ENCODE measurements at regions not wholly inside any gene's neighbourhood (a gene's known extent, or its start where the extent isn't known, plus 50 kb on each side); places are given as distances from the start of the nearest gene placed in this dataset.

DNA sequence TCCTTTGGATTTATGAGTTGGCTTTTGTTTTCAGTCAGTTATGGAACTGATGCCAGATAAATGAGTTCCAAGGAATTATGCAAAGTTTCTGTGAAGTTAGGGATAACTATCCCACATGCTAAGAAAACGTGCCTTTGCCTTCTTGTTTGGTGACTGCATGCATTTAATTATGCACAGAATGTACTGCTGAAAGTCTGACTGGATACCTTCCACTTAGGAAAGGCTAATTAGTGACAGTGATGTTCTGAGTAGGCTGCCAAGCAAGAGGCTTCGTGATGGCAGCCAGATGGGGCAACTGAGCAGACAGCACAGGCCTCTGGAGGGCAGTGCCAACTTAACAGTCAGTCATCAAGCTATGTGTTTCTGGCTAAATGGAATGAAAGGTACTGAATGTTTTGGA is 289.9 kb downstream of the CD109 start:
- no peak for TF ChIP-seq POLR2AphosphoS5 (IDR thresholded peaks at IDR 0.05; ENCODE audit: low read depth)
- no peak for TF ChIP-seq EZH2phosphoT487 (IDR thresholded peaks at IDR 0.05; ENCODE audit: unreplicated experiment)
- TF ChIP-seq, protein P1, sequence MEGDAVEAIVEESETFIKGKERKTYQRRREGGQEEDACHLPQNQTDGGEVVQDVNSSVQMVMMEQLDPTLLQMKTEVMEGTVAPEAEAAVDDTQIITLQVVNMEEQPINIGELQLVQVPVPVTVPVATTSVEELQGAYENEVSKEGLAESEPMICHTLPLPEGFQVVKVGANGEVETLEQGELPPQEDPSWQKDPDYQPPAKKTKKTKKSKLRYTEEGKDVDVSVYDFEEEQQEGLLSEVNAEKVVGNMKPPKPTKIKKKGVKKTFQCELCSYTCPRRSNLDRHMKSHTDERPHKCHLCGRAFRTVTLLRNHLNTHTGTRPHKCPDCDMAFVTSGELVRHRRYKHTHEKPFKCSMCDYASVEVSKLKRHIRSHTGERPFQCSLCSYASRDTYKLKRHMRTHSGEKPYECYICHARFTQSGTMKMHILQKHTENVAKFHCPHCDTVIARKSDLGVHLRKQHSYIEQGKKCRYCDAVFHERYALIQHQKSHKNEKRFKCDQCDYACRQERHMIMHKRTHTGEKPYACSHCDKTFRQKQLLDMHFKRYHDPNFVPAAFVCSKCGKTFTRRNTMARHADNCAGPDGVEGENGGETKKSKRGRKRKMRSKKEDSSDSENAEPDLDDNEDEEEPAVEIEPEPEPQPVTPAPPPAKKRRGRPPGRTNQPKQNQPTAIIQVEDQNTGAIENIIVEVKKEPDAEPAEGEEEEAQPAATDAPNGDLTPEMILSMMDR (conservative IDR thresholded peaks at IDR 0.05; ENCODE audit: low read depth in 2 of 2), result peak; percentile 50 to 68
- TF ChIP-seq EZH2 (IDR thresholded peaks at IDR 0.05; ENCODE audit: low read depth, unreplicated experiment), result no peak
- TF ChIP-seq, protein P2, sequence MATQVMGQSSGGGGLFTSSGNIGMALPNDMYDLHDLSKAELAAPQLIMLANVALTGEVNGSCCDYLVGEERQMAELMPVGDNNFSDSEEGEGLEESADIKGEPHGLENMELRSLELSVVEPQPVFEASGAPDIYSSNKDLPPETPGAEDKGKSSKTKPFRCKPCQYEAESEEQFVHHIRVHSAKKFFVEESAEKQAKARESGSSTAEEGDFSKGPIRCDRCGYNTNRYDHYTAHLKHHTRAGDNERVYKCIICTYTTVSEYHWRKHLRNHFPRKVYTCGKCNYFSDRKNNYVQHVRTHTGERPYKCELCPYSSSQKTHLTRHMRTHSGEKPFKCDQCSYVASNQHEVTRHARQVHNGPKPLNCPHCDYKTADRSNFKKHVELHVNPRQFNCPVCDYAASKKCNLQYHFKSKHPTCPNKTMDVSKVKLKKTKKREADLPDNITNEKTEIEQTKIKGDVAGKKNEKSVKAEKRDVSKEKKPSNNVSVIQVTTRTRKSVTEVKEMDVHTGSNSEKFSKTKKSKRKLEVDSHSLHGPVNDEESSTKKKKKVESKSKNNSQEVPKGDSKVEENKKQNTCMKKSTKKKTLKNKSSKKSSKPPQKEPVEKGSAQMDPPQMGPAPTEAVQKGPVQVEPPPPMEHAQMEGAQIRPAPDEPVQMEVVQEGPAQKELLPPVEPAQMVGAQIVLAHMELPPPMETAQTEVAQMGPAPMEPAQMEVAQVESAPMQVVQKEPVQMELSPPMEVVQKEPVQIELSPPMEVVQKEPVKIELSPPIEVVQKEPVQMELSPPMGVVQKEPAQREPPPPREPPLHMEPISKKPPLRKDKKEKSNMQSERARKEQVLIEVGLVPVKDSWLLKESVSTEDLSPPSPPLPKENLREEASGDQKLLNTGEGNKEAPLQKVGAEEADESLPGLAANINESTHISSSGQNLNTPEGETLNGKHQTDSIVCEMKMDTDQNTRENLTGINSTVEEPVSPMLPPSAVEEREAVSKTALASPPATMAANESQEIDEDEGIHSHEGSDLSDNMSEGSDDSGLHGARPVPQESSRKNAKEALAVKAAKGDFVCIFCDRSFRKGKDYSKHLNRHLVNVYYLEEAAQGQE (IDR thresholded peaks at IDR 0.05; ENCODE audit: unreplicated experiment), result no peak
- TF ChIP-seq, protein P3, sequence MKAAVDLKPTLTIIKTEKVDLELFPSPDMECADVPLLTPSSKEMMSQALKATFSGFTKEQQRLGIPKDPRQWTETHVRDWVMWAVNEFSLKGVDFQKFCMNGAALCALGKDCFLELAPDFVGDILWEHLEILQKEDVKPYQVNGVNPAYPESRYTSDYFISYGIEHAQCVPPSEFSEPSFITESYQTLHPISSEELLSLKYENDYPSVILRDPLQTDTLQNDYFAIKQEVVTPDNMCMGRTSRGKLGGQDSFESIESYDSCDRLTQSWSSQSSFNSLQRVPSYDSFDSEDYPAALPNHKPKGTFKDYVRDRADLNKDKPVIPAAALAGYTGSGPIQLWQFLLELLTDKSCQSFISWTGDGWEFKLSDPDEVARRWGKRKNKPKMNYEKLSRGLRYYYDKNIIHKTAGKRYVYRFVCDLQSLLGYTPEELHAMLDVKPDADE (IDR thresholded peaks at IDR 0.05), result no peak
- TF ChIP-seq JUNB (IDR thresholded peaks at IDR 0.05; ENCODE audit: unreplicated experiment), result no peak
- no peak for TF ChIP-seq ZNF114 (CRISPR knock-in tag; IDR thresholded peaks at IDR 0.05)
- TF ChIP-seq ZNF331 (CRISPR knock-in tag; IDR thresholded peaks at IDR 0.05; ENCODE audit: low read depth), result no peak

Measured in GM23338 (cell line).